ENCODE measurements at regions not wholly inside any gene's neighbourhood (a gene's known extent, or its start where the extent isn't known, plus 50 kb on each side); places are given as distances from the start of the nearest gene placed in this dataset.
A peak's percentile ranks its signal among the peaks of the same experiment; 100 is the strongest.

GRCh38 chr5:39721394-39721793 is 296.6 kb upstream of the DAB2 start:
- no peak for TF ChIP-seq SPI1 (IDR thresholded peaks at IDR 0.05; ENCODE audit: low read depth, low read length)
- TF ChIP-seq PAX5 (IDR thresholded peaks at IDR 0.05; ENCODE audit: insufficient read depth, low read length, severe bottlenecking) = no peak
- TF ChIP-seq POLR2AphosphoS5 (IDR thresholded peaks at IDR 0.05; ENCODE audit: low read depth, low read length) = no peak
- no peak for DNase-seq (ENCODE audit: insufficient read length, low spot score)
- no peak for FAIRE-seq

GRCh38 chr5:39720136-39720535 is 295.4 kb upstream of the DAB2 start:
- DNase-seq (ENCODE audit: insufficient read length, low spot score) (no peak), FAIRE-seq (no peak)
- TF ChIP-seq POLR2AphosphoS5 (IDR thresholded peaks at IDR 0.05; ENCODE audit: low read depth, low read length) (no peak), POU2F2 (IDR thresholded peaks at IDR 0.05; ENCODE audit: low read depth, low read length) (no peak), PAX5 (IDR thresholded peaks at IDR 0.05; ENCODE audit: insufficient read depth, low read length, severe bottlenecking) (no peak), SPI1 (IDR thresholded peaks at IDR 0.05; ENCODE audit: low read depth, low read length) (no peak), TAF1 (IDR thresholded peaks at IDR 0.05; ENCODE audit: low read depth, low read length) (no peak), POLR2A (IDR thresholded peaks at IDR 0.05; ENCODE audit: low read depth, low read length) (no peak)

DNA sequence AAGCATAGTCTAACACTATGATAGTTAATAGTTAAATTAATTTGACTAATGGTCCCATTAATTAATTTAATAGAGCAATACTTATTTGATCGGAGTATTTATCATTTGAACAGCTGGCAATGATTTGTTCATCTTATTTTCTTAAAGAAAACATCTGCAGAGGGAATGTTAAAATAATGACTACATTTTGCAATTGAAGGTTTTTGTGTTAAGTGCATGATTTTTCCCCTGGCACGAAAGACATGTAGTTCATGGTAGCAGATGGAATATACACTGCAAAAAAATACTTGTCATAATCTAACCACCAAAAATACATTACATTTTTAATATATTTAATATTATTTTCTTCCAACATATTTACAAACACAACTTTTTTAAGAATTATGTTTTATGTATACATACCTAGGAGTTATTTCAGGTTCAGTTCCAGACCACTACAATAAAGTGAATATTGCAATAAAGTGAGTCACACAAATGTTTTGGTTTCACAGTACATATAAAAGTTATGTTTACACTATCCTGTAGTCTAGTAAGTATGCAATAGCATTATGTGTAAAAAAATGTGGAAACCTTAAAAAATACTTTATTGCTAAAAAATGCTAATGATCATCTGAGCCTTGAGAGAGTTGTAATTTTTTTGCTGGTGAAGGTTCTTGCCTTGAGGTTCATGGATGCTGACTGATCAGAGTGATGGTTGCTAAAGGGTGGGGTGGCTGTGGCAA is 292.6 kb upstream of the DAB2 start:
- FAIRE-seq = no peak
- DNase-seq (ENCODE audit: insufficient read length, low spot score) = no peak
- TF ChIP-seq SPI1 (IDR thresholded peaks at IDR 0.05; ENCODE audit: low read depth, low read length) = no peak
- TF ChIP-seq POLR2A (IDR thresholded peaks at IDR 0.05; ENCODE audit: low read depth, low read length) = no peak
- TF ChIP-seq PAX5 (IDR thresholded peaks at IDR 0.05; ENCODE audit: insufficient read depth, low read length, severe bottlenecking) = no peak
- TF ChIP-seq POLR2AphosphoS5 (IDR thresholded peaks at IDR 0.05; ENCODE audit: low read depth, low read length) = no peak
- no peak for TF ChIP-seq TAF1 (IDR thresholded peaks at IDR 0.05; ENCODE audit: low read depth, low read length)
- TF ChIP-seq POU2F2 (IDR thresholded peaks at IDR 0.05; ENCODE audit: low read depth, low read length) = no peak

DNA sequence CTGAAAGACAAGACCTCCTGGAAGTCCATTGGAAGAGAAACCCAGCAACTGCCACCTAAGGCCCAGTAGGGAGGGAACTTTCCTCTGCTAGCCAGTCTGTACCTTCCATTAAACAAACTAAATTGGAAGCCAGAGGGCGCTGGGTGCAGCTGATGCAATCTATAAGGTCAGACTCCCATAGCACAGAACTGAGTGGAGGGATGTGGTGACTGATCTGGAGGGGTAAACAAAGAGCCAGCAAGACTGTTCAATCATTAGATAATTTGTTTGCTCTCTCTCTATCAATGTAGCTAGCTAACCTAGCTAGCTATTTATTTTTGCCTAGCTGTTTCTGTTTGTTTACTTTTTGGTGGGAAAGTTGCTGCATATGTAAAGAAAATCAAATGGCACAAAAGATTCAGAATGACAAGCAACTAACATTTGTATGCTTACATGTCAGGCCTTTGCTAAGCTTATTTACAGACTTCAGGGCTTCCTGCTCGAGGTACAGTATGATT is 291.8 kb upstream of the DAB2 start:
- TF ChIP-seq POLR2A (IDR thresholded peaks at IDR 0.05; ENCODE audit: low read depth, low read length) (no peak), TAF1 (IDR thresholded peaks at IDR 0.05; ENCODE audit: low read depth, low read length) (no peak), SPI1 (IDR thresholded peaks at IDR 0.05; ENCODE audit: low read depth, low read length) (no peak), PAX5 (IDR thresholded peaks at IDR 0.05; ENCODE audit: insufficient read depth, low read length, severe bottlenecking) (no peak), POU2F2 (IDR thresholded peaks at IDR 0.05; ENCODE audit: low read depth, low read length) (no peak), POLR2AphosphoS5 (IDR thresholded peaks at IDR 0.05; ENCODE audit: low read depth, low read length) (no peak)
- no peak for FAIRE-seq
- no peak for DNase-seq (ENCODE audit: insufficient read length, low spot score)

DNA sequence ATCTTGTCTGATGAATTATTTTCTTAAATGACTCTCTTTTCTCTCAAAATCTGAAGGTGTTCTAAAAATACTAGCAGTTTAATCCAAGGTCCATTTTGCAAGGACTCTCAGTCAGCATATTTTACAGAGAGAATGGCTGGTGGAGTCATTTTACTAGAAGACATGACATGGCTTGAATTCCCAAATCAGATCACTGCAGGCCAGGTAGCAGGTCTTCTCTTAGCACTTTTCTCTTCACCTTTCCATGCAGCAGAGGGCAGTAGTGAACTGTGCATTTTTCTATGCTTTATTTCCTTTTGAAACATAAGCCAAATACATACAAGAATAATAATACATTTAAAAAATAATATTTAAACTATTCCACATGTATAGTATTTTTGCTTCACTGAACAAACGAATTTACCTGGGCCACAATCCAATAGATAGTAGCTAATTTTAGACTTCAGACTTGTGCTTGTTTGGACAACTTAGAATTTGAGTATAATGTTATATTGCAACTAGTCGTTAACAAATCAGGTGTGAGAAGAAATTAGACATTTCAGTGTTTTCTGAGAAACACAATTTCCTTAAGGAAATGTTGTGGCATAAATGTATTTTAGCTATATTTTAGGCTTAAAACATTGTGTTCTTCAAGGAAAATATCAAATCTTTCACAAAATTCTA is 289.4 kb upstream of the DAB2 start:
- DNase-seq (ENCODE audit: insufficient read length, low spot score) (no peak), FAIRE-seq (peak; percentile 65)
- TF ChIP-seq SPI1 (IDR thresholded peaks at IDR 0.05; ENCODE audit: low read depth, low read length) (no peak), POLR2AphosphoS5 (IDR thresholded peaks at IDR 0.05; ENCODE audit: low read depth, low read length) (no peak), TAF1 (IDR thresholded peaks at IDR 0.05; ENCODE audit: low read depth, low read length) (no peak), POU2F2 (IDR thresholded peaks at IDR 0.05; ENCODE audit: low read depth, low read length) (no peak), POLR2A (IDR thresholded peaks at IDR 0.05; ENCODE audit: low read depth, low read length) (no peak), PAX5 (IDR thresholded peaks at IDR 0.05; ENCODE audit: insufficient read depth, low read length, severe bottlenecking) (no peak)

- TF ChIP-seq POLR2AphosphoS5 (IDR thresholded peaks at IDR 0.05; ENCODE audit: low read depth, low read length) = no peak
- TF ChIP-seq SPI1 (IDR thresholded peaks at IDR 0.05; ENCODE audit: low read depth, low read length) = no peak
- TF ChIP-seq TAF1 (IDR thresholded peaks at IDR 0.05; ENCODE audit: low read depth, low read length) = no peak
- no peak for TF ChIP-seq PAX5 (IDR thresholded peaks at IDR 0.05; ENCODE audit: insufficient read depth, low read length, severe bottlenecking)
- no peak for DNase-seq (ENCODE audit: insufficient read length, low spot score)
- FAIRE-seq = no peak
These were observed 288.6 kb upstream of the DAB2 start for GRCh38 chr5:39713250-39713916.

GRCh38 chr5:39712316-39713249 is 287.8 kb upstream of the DAB2 start:
- TF ChIP-seq TAF1 (IDR thresholded peaks at IDR 0.05; ENCODE audit: low read depth, low read length) (no peak), POLR2A (IDR thresholded peaks at IDR 0.05; ENCODE audit: low read depth, low read length) (no peak), SPI1 (IDR thresholded peaks at IDR 0.05; ENCODE audit: low read depth, low read length) (no peak), POLR2AphosphoS5 (IDR thresholded peaks at IDR 0.05; ENCODE audit: low read depth, low read length) (no peak), PAX5 (IDR thresholded peaks at IDR 0.05; ENCODE audit: insufficient read depth, low read length, severe bottlenecking) (no peak)
- DNase-seq (ENCODE audit: insufficient read length, low spot score) = no peak
- FAIRE-seq = no peak

DNA sequence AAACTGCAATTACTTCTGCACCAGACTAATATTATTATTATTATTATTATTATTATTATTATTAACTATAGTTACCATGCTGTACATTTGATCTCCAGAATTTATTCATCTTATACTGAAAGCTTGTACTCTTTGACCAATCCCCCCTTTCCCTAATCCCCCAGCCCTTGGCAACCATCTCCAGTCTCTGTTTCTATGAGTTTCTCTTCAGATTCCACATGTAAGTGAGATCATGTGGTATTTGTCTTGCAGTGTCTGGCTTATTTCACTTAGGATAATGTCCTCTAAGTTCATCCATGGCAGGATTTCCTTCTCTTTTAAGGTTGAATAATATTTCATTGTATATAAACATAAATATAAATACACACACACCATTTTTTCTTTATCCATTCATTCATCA is 287.0 kb upstream of the DAB2 start:
- no peak for FAIRE-seq
- no peak for DNase-seq (ENCODE audit: insufficient read length, low spot score)
- no peak for TF ChIP-seq SPI1 (IDR thresholded peaks at IDR 0.05; ENCODE audit: low read depth, low read length)
- no peak for TF ChIP-seq POU2F2 (IDR thresholded peaks at IDR 0.05; ENCODE audit: low read depth, low read length)

DNA sequence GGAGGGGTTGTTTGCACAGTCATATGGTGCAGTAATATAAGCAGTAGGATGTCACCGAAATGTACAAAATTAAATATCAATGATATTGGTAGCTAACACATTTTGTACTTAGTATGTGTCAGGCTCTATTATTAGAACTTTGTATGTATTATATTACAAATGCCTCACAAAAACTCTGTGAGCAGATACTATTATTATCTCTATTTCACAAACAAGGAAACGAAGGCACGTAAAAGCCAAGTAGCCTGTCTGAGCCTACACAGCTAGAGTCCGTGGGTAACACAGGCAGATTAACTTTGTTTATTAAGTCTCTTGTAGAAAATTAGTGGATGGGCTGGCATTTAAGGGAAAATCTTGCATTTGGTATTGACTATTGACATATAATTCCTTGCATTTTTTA is 284.3 kb upstream of the DAB2 start:
- DNase-seq (ENCODE audit: insufficient read length, low spot score) = no peak
- FAIRE-seq = no peak
- TF ChIP-seq PAX5 (IDR thresholded peaks at IDR 0.05; ENCODE audit: insufficient read depth, low read length, severe bottlenecking) = no peak
- no peak for TF ChIP-seq POU2F2 (IDR thresholded peaks at IDR 0.05; ENCODE audit: low read depth, low read length)
- TF ChIP-seq POLR2A (IDR thresholded peaks at IDR 0.05; ENCODE audit: low read depth, low read length) = no peak
- TF ChIP-seq TAF1 (IDR thresholded peaks at IDR 0.05; ENCODE audit: low read depth, low read length) = no peak
- no peak for TF ChIP-seq SPI1 (IDR thresholded peaks at IDR 0.05; ENCODE audit: low read depth, low read length)
- no peak for TF ChIP-seq POLR2AphosphoS5 (IDR thresholded peaks at IDR 0.05; ENCODE audit: low read depth, low read length)

All from GM12891 (cell line).